ENCODE measurements at regions not wholly inside any gene's neighbourhood (a gene's known extent, or its start where the extent isn't known, plus 50 kb on each side); places are given as distances from the start of the nearest gene placed in this dataset.

DNA sequence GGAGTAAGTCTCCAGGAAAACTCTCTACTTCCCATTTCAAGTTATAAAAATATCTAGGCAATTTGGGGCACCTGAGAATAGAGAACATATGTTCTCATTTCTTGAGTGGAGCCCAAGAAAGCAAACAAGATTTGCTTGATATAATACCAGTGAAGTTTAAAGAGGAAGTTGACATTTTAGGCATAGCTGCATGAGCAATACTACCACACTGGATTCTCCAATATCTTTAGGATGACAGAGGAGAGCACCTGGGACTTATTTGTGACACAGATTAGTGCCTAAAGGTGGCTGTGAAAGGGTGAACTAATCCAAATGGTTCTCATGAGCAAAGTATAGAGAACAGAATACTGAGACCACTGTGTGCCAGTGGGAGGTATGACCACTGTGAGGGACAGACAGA lies 423.5 kb upstream of the RIOK2 start:
- Histone ChIP-seq H2AK5ac (ENCODE audit: low read depth, low read length) (no peak overlapping the region), H2BK5ac (ENCODE audit: low read depth, low read length) (no peak overlapping the region), H3K4ac (replicated peaks; ENCODE audit: insufficient read length, low read depth, low read length) (no peak overlapping the region), H4K5ac (ENCODE audit: insufficient read length, low read depth, low read length) (no peak overlapping the region), H2BK20ac (ENCODE audit: low read length) (no peak overlapping the region), H3K23me2 (ENCODE audit: low read depth, low read length) (no peaks in the 10 kb centered on the region), H3K9me3 (ENCODE audit: insufficient read depth in 2 of 2, low read depth in 1 of 2, low read length in 1 of 2) (no peaks in the 10 kb centered on the region), H3K56ac (replicated peaks; ENCODE audit: insufficient read length, low read depth, low read length) (no peak overlapping the region), H4K8ac (ENCODE audit: extremely low read depth, insufficient read depth, low read length) (no peak overlapping the region), H3K4me3 (ENCODE audit: extremely low read depth in 1 of 4, insufficient read depth in 2 of 4, low read depth in 3 of 4, low read length in 4 of 4) (no peak overlapping the region), H3K27ac (ENCODE audit: low read depth, low read length) (no peak overlapping the region), H3K14ac (ENCODE audit: insufficient read length) (no peak overlapping the region), H3K27me3 (replicated peaks in 1 of 4; ENCODE audit: control insufficient read depth in 3 of 4, extremely low read depth in 1 of 4, insufficient read depth in 3 of 4, low read length in 3 of 4) (no peaks in the 10 kb centered on the region), H4K91ac (replicated peaks; ENCODE audit: insufficient read length, low read length) (no peak overlapping the region), H3K4me1 (replicated peaks in 1 of 4; ENCODE audit: control insufficient read depth in 3 of 4, insufficient read depth in 4 of 4, low read length in 3 of 4) (no peaks in the 10 kb centered on the region), H3K36me3 (ENCODE audit: control insufficient read depth in 2 of 4, insufficient read depth in 4 of 4, low read length in 3 of 4) (no peaks in the 10 kb centered on the region), H3K9ac (replicated peaks in 1 of 4; ENCODE audit: extremely low read depth in 1 of 4, low read depth in 3 of 4, low read length in 3 of 4) (no peak overlapping the region), H2BK15ac (ENCODE audit: low read length) (no peak overlapping the region), H3K79me1 (ENCODE audit: low read depth, low read length) (no peaks in the 10 kb centered on the region), H2BK12ac (ENCODE audit: low read depth, low read length) (no peak overlapping the region), H3K79me2 (ENCODE audit: control insufficient read depth in 1 of 2, insufficient read depth in 2 of 2, low read length in 2 of 2) (no peaks in the 10 kb centered on the region), H3K23ac (ENCODE audit: insufficient read length) (no peak overlapping the region), H4K20me1 (replicated peaks in 1 of 2; ENCODE audit: control insufficient read depth in 1 of 2, insufficient read depth in 2 of 2, low read length in 2 of 2) (no peaks in the 10 kb centered on the region), H3K4me2 (ENCODE audit: insufficient read depth in 1 of 2, low read depth in 2 of 2, low read length in 2 of 2) (no peak overlapping the region), H2BK120ac (replicated peaks; ENCODE audit: low read depth, low read length) (no peak overlapping the region), H3K18ac (ENCODE audit: extremely low read depth, low read length) (no peak overlapping the region), H2AFZ (ENCODE audit: low read length) (no peak overlapping the region)
- POLR2A ChIA-PET (ENCODE audit: partially characterized antibody) = no interaction called here
- DNase-seq (ENCODE audit: low read depth in 1 of 2, low spot score in 2 of 2) = no peak
- CTCF ChIA-PET (ENCODE audit: partially characterized antibody) = no interaction called here
- FAIRE-seq = no peak
- TF ChIP-seq RBBP5 (IDR thresholded peaks at IDR 0.05; ENCODE audit: borderline replicate concordance, low read depth, low read length) (no peak), CBX5 (IDR thresholded peaks at IDR 0.05; ENCODE audit: low read depth, low read length) (no peak), HDAC6 (IDR thresholded peaks at IDR 0.05; ENCODE audit: low read depth, low read length) (no peak), BCL11A (IDR thresholded peaks at IDR 0.05; ENCODE audit: low read depth in 2 of 2, low read length in 2 of 2) (no peak), SP2 (IDR thresholded peaks at IDR 0.05; ENCODE audit: low read length) (no peak), CTBP2 (IDR thresholded peaks at IDR 0.05; ENCODE audit: borderline replicate concordance, insufficient read depth, insufficient read length, low read length) (no peak), TCF12 (IDR thresholded peaks at IDR 0.05; ENCODE audit: low read depth, low read length) (no peak), SP4 (IDR thresholded peaks at IDR 0.05; ENCODE audit: low read length) (no peak), CBX8 (IDR thresholded peaks at IDR 0.05; ENCODE audit: borderline replicate concordance, low read depth, low read length) (no peak), YY1 (IDR thresholded peaks at IDR 0.05; ENCODE audit: low read depth, low read length) (no peak), KDM1A (IDR thresholded peaks at IDR 0.05; ENCODE audit: borderline replicate concordance, low read length) (no peak)
- TF ChIP-seq, protein P1, sequence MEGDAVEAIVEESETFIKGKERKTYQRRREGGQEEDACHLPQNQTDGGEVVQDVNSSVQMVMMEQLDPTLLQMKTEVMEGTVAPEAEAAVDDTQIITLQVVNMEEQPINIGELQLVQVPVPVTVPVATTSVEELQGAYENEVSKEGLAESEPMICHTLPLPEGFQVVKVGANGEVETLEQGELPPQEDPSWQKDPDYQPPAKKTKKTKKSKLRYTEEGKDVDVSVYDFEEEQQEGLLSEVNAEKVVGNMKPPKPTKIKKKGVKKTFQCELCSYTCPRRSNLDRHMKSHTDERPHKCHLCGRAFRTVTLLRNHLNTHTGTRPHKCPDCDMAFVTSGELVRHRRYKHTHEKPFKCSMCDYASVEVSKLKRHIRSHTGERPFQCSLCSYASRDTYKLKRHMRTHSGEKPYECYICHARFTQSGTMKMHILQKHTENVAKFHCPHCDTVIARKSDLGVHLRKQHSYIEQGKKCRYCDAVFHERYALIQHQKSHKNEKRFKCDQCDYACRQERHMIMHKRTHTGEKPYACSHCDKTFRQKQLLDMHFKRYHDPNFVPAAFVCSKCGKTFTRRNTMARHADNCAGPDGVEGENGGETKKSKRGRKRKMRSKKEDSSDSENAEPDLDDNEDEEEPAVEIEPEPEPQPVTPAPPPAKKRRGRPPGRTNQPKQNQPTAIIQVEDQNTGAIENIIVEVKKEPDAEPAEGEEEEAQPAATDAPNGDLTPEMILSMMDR (IDR thresholded peaks at IDR 0.05; ENCODE audit: control extremely low read depth in 1 of 3, insufficient read depth in 1 of 3, low read depth in 1 of 3, low read length in 3 of 3) = no peak
- TF ChIP-seq, protein P2, sequence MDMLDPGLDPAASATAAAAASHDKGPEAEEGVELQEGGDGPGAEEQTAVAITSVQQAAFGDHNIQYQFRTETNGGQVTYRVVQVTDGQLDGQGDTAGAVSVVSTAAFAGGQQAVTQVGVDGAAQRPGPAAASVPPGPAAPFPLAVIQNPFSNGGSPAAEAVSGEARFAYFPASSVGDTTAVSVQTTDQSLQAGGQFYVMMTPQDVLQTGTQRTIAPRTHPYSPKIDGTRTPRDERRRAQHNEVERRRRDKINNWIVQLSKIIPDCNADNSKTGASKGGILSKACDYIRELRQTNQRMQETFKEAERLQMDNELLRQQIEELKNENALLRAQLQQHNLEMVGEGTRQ (IDR thresholded peaks at IDR 0.05; ENCODE audit: low read length) = no peak

Measured in H1 (cell line).